HCT116 (cell line): ENCODE measurements at regions not wholly inside any gene's neighbourhood (a gene's known extent, or its start where the extent isn't known, plus 50 kb on each side); places are given as distances from the start of the nearest gene placed in this dataset.

Experiments
- ATAC-seq: fragments of 200-7000 bp; cut with Tn5 transposase; 2 replicates; pipeline ENCODE4 v1.9.1; 2020; ENCODE audit warnings: mild to moderate bottlenecking, moderate library complexity
- BruUV-seq: library from RNA; stranded (reverse); fragments of 400-500 nt; replicated peaks from 2 replicates; lab custom pipeline; 2021; lab: Mats Ljungman, UMichigan
- CTCF ChIA-PET: fragments of 300-600 bp; sonication (Branson Sonifier 250); formaldehyde crosslinking; loops from one replicate; lab custom pipeline; 2021; ENCODE audit warnings: antibody characterized with exemption; lab: Charles Lee
- POLR2A ChIA-PET: fragments of 300-600, 350-600 bp; sonication (Branson Sonifier 250); formaldehyde crosslinking; loops from one replicate; lab custom pipeline; 2021; ENCODE audit warnings: antibody characterized with exemption; lab: Charles Lee
- RAD21 ChIA-PET, 2 experiments: fragments of 300-600 bp; sonication (Branson Sonifier 250); formaldehyde crosslinking; loops; one replicate each; lab custom pipeline; 2023; ENCODE audit warnings: low total read pairs in 2 of 2; ENCODE audit not compliant: uncharacterized antibody in 2 of 2, unreplicated experiment in 2 of 2, low non-redundant PET in 1 of 2; lab: Charles Lee
- DNase-seq: peaks from one replicate; pipeline ENCODE4 v3.0.0-alpha.2; 2010; ENCODE audit warnings: low read depth, low spot score
- H2AFZ ChIP-seq: fragments of 200-600 bp; shearing (Covaris generic), sonication (generic); 2 replicates; pipeline ENCODE4 v1.6.1; 2017; ENCODE audit warnings: low read depth, mixed run types, mixed read lengths, antibody characterized with exemption, low read length; ENCODE audit not compliant: poor library complexity, severe bottlenecking
- H3K27ac ChIP-seq: 2 replicates; pipeline ENCODE4 v1.5.1; 2012; ENCODE audit warnings: low read depth, low read length
- H3K27me3 ChIP-seq: fragments of 200-600 bp; sonication (generic); 2 replicates; pipeline ENCODE4 v1.6.1; 2016; ENCODE audit warnings: mixed run types, low read length, mixed read lengths; ENCODE audit not compliant: insufficient read depth
- H3K36me3 ChIP-seq, 2 experiments: fragments of 200-500 bp in 1 of 2; fragments of 200-600 bp in 1 of 2; sonication (Bioruptor generic) in 1 of 2; sonication (generic) in 1 of 2; 2 replicates each; pipeline versions ENCODE4 v1.5.1 to v1.6.1; 2014 to 2016; ENCODE audit warnings: low read length in 2 of 2, inconsistent platforms in 1 of 2, mixed read lengths in 1 of 2, mixed run types in 1 of 2; ENCODE audit not compliant: insufficient read depth in 2 of 2, control insufficient read depth in 1 of 2
- H3K4me1 ChIP-seq, 2 experiments: fragments of 200-600 bp in 1 of 2; sonication (generic) in 1 of 2; 2 replicates each; pipeline versions ENCODE4 v1.5.1 to v1.6.1; 2012 to 2017; ENCODE audit warnings: low read length in 2 of 2, inconsistent platforms in 1 of 2, mild to moderate bottlenecking in 1 of 2, mixed read lengths in 1 of 2, mixed run types in 1 of 2, moderate library complexity in 1 of 2; ENCODE audit not compliant: insufficient read depth in 2 of 2, control insufficient read depth in 1 of 2
- H3K4me2 ChIP-seq: fragments of 200-600 bp; sonication (generic); 2 replicates; pipeline ENCODE4 v1.6.1; 2017; ENCODE audit warnings: mixed run types, low read length, mixed read lengths
- H3K4me3 ChIP-seq, 2 experiments: fragments of 200-600 bp in 1 of 2; sonication (generic) in 1 of 2; replicated peaks in 1 of 2; 2 replicates each; pipeline ENCODE4 v1.5.1; 2011 to 2016; ENCODE audit warnings: low read length in 2 of 2, control low read depth in 1 of 2, low read depth in 1 of 2, mild to moderate bottlenecking in 1 of 2, mixed read lengths in 1 of 2, mixed run types in 1 of 2
- H3K79me2 ChIP-seq: fragments of 200-600 bp; sonication (generic); 2 replicates; pipeline ENCODE4 v1.6.1; 2017; ENCODE audit warnings: mild to moderate bottlenecking, mixed run types, low read length, moderate library complexity, mixed read lengths; ENCODE audit not compliant: insufficient read depth
- H3K9ac ChIP-seq: fragments of 200-600 bp; sonication (generic); 2 replicates; pipeline ENCODE4 v1.6.1; 2016; ENCODE audit warnings: low read length, mixed read lengths
- H3K9me2 ChIP-seq: fragments of 200-600 bp; sonication (generic), shearing (Covaris generic); 2 replicates; pipeline ENCODE4 v1.6.1; 2017; ENCODE audit warnings: mixed run types, mild to moderate bottlenecking, moderate library complexity; ENCODE audit not compliant: insufficient read depth
- H3K9me3 ChIP-seq, 2 experiments: fragments of 200-500 bp in 1 of 2; fragments of 200-600 bp in 1 of 2; sonication (Bioruptor generic) in 1 of 2; sonication (generic) in 1 of 2; 2 replicates each; pipeline ENCODE4 v1.6.1; 2014 to 2017; ENCODE audit warnings: low read length in 2 of 2, mixed read lengths in 2 of 2, inconsistent platforms in 1 of 2, low read depth in 1 of 2, mild to moderate bottlenecking in 1 of 2, mixed run types in 1 of 2, moderate library complexity in 1 of 2; ENCODE audit not compliant: control insufficient read depth in 1 of 2, insufficient read depth in 1 of 2
- H4K20me1 ChIP-seq: fragments of 200-600 bp; sonication (generic), shearing (Covaris generic); 2 replicates; pipeline ENCODE4 v1.6.1; 2017; ENCODE audit warnings: mixed run types, mild to moderate bottlenecking, moderate library complexity; ENCODE audit not compliant: insufficient read depth
- ATF3 ChIP-seq: IDR thresholded peaks from 2 replicates; pipeline ENCODE4 v1.6.1; 2012
- CTCF ChIP-seq, 3 experiments: fragments of 200-600 bp in 1 of 3; sonication (generic) in 1 of 3; IDR thresholded peaks in 2 of 3; conservative IDR thresholded peaks in 1 of 3; 2 replicates each; pipeline ENCODE4 v1.5.1; 2012 to 2017; ENCODE audit warnings: low read depth in 2 of 3, low read length in 2 of 3, antibody characterized with exemption in 1 of 3, borderline replicate concordance in 1 of 3, control low read depth in 1 of 3, mild to moderate bottlenecking in 1 of 3, mixed read lengths in 1 of 3, mixed run types in 1 of 3, moderate library complexity in 1 of 3; ENCODE audit not compliant: insufficient read depth in 1 of 3
- EZH2phosphoT487 ChIP-seq: fragments of 200-600 bp; IDR thresholded peaks from 2 replicates; pipeline ENCODE4 v1.6.1; 2018; ENCODE audit warnings: antibody characterized with exemption, borderline replicate concordance
- MAX ChIP-seq: IDR thresholded peaks from 2 replicates; pipeline ENCODE4 v1.6.1; 2012
- RAD21 ChIP-seq: IDR thresholded peaks from 2 replicates; pipeline ENCODE4 v1.6.1; 2012; ENCODE audit warnings: low read depth, mild to moderate bottlenecking
- REST ChIP-seq: IDR thresholded peaks from 2 replicates; pipeline ENCODE4 v1.6.1; 2012; ENCODE audit warnings: low read depth
- SIN3A ChIP-seq: IDR thresholded peaks from 2 replicates; pipeline ENCODE4 v1.6.1; 2012; ENCODE audit warnings: low read depth
- SRF ChIP-seq: IDR thresholded peaks from 2 replicates; pipeline ENCODE4 v1.6.1; 2012; ENCODE audit warnings: low read depth
- YY1 ChIP-seq: IDR thresholded peaks from 2 replicates; pipeline ENCODE4 v1.6.1; 2011; ENCODE audit warnings: low read length, low read depth, moderate library complexity, mild to moderate bottlenecking; ENCODE audit not compliant: insufficient replicate concordance; ENCODE audit errors: extremely low read depth
- ZBTB33 ChIP-seq: IDR thresholded peaks from 2 replicates; pipeline ENCODE4 v1.6.1; 2011; ENCODE audit warnings: mild to moderate bottlenecking, low read length, moderate library complexity; ENCODE audit not compliant: insufficient replicate concordance; ENCODE audit errors: extremely low read depth
- ZFX ChIP-seq: fragments of 450-650 bp; IDR thresholded peaks from 2 replicates; pipeline ENCODE4 v1.6.1; 2017
- intact Hi-C: fragments of 100-400 bp; cut with micrococcal nuclease; formaldehyde crosslinking; loops from 2 replicates; pipeline ENCODE4 v1.10.0; 2022

GRCh38 chr1:68330391-68330790 lies 98.1 kb upstream of the WLS start (continued):
- TF ChIP-seq ZBTB33 (no peak), MAX (no peak), ATF3 (no peak)

GRCh38 chr1:68329096-68329835 lies 96.9 kb upstream of the WLS start:
- intact Hi-C loops, result no loop called here
- CTCF ChIA-PET, result no interaction called here
- TF ChIP-seq EZH2phosphoT487 (no peak), RAD21 (no peak), MAX (no peak), CTCF (IDR thresholded peaks at IDR 0.05 in 2 of 3, conservative IDR thresholded peaks at IDR 0.05 in 1 of 3; ENCODE audit: borderline replicate concordance in 1 of 3, insufficient read depth in 1 of 3, low read depth in 2 of 3, low read length in 2 of 3) (no peak), SIN3A (no peak), REST (no peak), SRF (no peak), ZFX (no peak), ZBTB33 (no peak), YY1 (no peak)

More at GRCh38 chr1:68329096-68329835, 96.9 kb upstream of the WLS start:
- Histone ChIP-seq H3K4me1 (peaks cover 12 to 13% of the 10 kb centered on the region in 2 experiments), H3K27ac (no peak overlapping the region), H3K9me3 (no peaks in the 10 kb centered on the region), H3K4me3 (no peak overlapping the region), H3K9ac (no peak overlapping the region), H4K20me1 (no peaks in the 10 kb centered on the region), H3K36me3 (no peaks in the 10 kb centered on the region), H3K9me2 (no peaks in the 10 kb centered on the region), H3K79me2 (no peaks in the 10 kb centered on the region), H2AFZ (no peak overlapping the region), H3K4me2 (no peak overlapping the region), H3K27me3 (no peaks in the 10 kb centered on the region)
- ChIA-PET POLR2A (no interaction called here), RAD21 (no interaction called here)
- BruUV-seq, result no TSS peak
- no peak for ATAC-seq
- no peak for DNase-seq
